Brain microvascular endothelial cell (primary cell): ENCODE measurements at regions not wholly inside any gene's neighbourhood (a gene's known extent, or its start where the extent isn't known, plus 50 kb on each side); places are given as distances from the start of the nearest gene placed in this dataset.

ENCODE experiments used
- DNase-seq: peaks from one replicate; pipeline ENCODE4 v3.0.0-alpha.2; 2020
- H3K27ac ChIP-seq: fragments of 250-450 bp; sonication (Bioruptor Pico); 2 replicates; pipeline ENCODE4 v1.5.1; 2020; ENCODE audit warnings: mild to moderate bottlenecking, moderate library complexity
- H3K27me3 ChIP-seq: fragments of 250-450 bp; sonication (Bioruptor Pico); replicated peaks from 2 replicates; pipeline ENCODE4 v1.5.1; 2020; ENCODE audit warnings: mild to moderate bottlenecking
- H3K36me3 ChIP-seq: fragments of 250-450 bp; sonication (Bioruptor Pico); replicated peaks from 2 replicates; pipeline ENCODE4 v1.5.1; 2020; ENCODE audit warnings: mild to moderate bottlenecking
- H3K4me3 ChIP-seq: 2 replicates; pipeline ENCODE4 v1.5.1; 2011; ENCODE audit warnings: low read depth, mild to moderate bottlenecking, control low read depth, low read length, moderate library complexity
- in situ Hi-C: cut with HindIII; loops from 2 replicates; pipeline ENCODE4 v1.10.0; 2017; ENCODE audit warnings: low sequenced_read_pairs, low pct_ligation_motif_present
- TF ChIP-seq, protein P1 (sequence below): IDR thresholded peaks from 2 replicates; pipeline ENCODE4 v1.5.1; 2011; ENCODE audit warnings: low read depth, mild to moderate bottlenecking, moderate library complexity, low read length, control low read depth, inconsistent platforms; ENCODE audit errors: missing control alignments

DNA sequence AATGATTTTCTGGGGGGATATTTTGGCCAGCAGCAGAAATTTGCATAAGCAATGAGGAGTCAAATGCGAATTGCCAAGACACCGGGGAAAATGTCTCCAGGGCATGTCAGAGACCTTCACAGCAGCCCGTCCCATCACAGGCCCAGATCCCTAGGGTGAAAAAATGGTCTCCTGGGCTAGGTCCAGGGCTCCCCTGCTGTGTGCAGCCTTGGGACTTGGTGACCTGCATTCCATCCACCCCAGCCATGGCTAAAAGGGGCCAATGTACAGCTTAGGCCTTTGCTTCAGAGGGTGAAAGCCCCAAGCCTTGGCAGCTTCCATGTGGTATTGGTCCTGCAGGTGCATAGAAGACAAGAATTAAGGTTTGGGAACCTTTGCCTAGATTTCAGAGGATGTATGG is 534.5 kb upstream of the MEF2C start:
- no peak overlapping the region for H3K27ac ChIP-seq
- in situ Hi-C loops = no loop called here
- H3K27me3 ChIP-seq = no peaks in the 10 kb centered on the region
- no peaks in the 10 kb centered on the region for H3K36me3 ChIP-seq
- no peak for DNase-seq
- TF ChIP-seq, protein P1, sequence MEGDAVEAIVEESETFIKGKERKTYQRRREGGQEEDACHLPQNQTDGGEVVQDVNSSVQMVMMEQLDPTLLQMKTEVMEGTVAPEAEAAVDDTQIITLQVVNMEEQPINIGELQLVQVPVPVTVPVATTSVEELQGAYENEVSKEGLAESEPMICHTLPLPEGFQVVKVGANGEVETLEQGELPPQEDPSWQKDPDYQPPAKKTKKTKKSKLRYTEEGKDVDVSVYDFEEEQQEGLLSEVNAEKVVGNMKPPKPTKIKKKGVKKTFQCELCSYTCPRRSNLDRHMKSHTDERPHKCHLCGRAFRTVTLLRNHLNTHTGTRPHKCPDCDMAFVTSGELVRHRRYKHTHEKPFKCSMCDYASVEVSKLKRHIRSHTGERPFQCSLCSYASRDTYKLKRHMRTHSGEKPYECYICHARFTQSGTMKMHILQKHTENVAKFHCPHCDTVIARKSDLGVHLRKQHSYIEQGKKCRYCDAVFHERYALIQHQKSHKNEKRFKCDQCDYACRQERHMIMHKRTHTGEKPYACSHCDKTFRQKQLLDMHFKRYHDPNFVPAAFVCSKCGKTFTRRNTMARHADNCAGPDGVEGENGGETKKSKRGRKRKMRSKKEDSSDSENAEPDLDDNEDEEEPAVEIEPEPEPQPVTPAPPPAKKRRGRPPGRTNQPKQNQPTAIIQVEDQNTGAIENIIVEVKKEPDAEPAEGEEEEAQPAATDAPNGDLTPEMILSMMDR = no peak
- no peak overlapping the region for H3K4me3 ChIP-seq

DNA sequence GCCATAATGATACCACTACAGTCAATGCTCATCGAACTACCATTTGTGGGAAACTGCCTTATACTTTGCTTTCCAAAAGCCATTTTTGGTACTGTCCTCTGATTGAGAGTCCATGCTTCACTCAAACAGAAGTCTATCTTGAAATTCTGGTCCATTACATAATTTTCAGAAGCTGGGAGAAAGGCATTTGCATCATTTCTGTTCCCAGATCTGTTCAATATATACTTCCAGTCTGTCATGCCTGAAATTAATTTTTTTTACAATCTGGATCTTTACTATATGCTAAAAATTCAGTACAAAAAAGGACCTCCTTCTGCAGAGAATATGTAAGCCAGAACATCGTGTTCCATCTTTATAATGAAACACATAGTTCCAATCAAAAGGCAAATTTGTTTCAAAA is 528.9 kb upstream of the MEF2C start:
- Histone ChIP-seq H3K27me3 (no peaks in the 10 kb centered on the region), H3K36me3 (no peaks in the 10 kb centered on the region), H3K4me3 (no peak overlapping the region), H3K27ac (no peak overlapping the region)
- no peak for DNase-seq
- TF ChIP-seq, protein P1 = no peak
- in situ Hi-C loops = no loop called here

GRCh38 chr5:89407054-89407453 is 524.1 kb upstream of the MEF2C start:
- Histone ChIP-seq H3K27ac (no peak overlapping the region), H3K36me3 (no peaks in the 10 kb centered on the region), H3K27me3 (no peaks in the 10 kb centered on the region), H3K4me3 (no peak overlapping the region)
- no peak for DNase-seq
- TF ChIP-seq, protein P1 = no peak
- in situ Hi-C loops = no loop called here

GRCh38 chr5:89401659-89402058 is 518.7 kb upstream of the MEF2C start:
- H3K27ac ChIP-seq = no peak overlapping the region
- H3K27me3 ChIP-seq = no peaks in the 10 kb centered on the region
- H3K4me3 ChIP-seq = no peak overlapping the region
- H3K36me3 ChIP-seq = no peaks in the 10 kb centered on the region
- DNase-seq = no peak
- in situ Hi-C loops = no loop called here
- TF ChIP-seq, protein P1 = no peak

GRCh38 chr5:89401012-89401411 is 518.0 kb upstream of the MEF2C start:
- H3K27me3 ChIP-seq = no peaks in the 10 kb centered on the region
- H3K4me3 ChIP-seq = no peak overlapping the region
- no peak for DNase-seq
- H3K36me3 ChIP-seq = no peaks in the 10 kb centered on the region
- in situ Hi-C loops = no loop called here
- TF ChIP-seq, protein P1 = no peak
- no peak overlapping the region for H3K27ac ChIP-seq

DNA sequence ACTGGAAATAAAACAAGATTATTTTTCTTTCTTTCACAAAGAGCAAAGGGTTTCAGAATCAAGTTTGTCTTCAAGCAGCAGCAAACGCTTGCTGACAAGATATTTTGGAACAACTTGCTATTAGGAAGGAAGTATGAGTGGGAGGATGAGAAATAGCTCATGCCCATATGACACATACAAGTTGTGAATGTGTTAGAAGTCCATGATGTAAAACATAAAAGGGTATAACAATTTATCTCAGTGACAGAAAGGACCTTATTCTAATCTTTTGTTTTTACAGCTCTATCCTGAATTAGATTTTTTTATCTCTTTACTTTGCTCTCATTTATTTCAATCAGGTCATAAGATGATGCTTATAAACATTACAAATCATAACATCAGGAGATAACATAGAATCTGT is 516.6 kb upstream of the MEF2C start:
- H3K27me3 ChIP-seq = no peaks in the 10 kb centered on the region
- no peak for DNase-seq
- TF ChIP-seq, protein P1 = no peak
- H3K4me3 ChIP-seq = no peak overlapping the region
- in situ Hi-C loops = no loop called here
- no peak overlapping the region for H3K27ac ChIP-seq
- H3K36me3 ChIP-seq = no peaks in the 10 kb centered on the region
